ENCODE measurements at regions not wholly inside any gene's neighbourhood (a gene's known extent, or its start where the extent isn't known, plus 50 kb on each side); places are given as distances from the start of the nearest gene placed in this dataset.

DNA sequence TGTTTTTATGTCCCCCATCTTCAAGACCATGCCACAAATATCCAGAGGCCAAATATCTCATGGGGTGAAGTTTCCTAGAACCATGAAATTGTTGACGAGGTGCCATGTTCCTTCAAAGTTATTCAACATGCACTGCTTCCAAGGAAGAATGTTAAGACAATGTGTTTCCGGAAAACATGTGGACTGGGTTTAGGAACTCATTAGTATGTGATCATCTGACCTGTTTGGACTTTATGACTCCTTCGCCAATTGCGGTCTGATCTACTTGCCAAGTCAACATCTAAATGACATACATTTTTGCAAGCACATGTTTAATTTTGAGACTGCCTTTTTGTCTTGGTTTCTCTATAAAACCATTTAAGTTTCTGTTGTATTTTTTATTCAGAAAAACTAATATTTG, 234.8 kb downstream of the MAF start:
- no peak for TF ChIP-seq CTCF (conservative IDR thresholded peaks at IDR 0.05)
- Mint-ChIP-seq H3K36me3 (ENCODE audit: low read depth) (no peaks in the 10 kb centered on the region), H3K4me1 (no peaks in the 10 kb centered on the region), H3K9me3 (peaks cover 4% of the 10 kb centered on the region), H3K27me3 (ENCODE audit: low read depth) (peaks cover 22% of the 10 kb centered on the region), H3K4me3 (no peak overlapping the region), H3K27ac (ENCODE audit: unreplicated experiment) (no peak overlapping the region)
- no peak for DNase-seq (ENCODE audit: low read depth, low spot score)

DNA sequence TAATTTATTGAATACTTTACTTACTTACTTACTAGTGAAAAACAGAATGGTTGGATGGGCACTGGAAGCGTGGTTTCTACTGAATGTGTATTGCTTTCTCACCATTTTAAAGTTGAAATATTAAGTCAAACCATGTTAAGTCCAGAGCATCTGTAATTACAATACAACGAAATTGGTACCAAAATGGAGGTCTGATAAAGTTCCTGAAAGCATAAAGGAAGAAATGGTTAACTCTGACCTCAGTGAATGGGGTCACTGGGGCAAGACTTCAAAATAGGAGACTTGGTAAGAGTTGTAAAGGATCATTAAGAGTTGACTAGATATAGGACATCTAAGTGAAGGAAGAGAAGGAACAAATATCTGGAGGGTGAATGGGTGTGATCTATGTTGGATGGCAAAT, 237.1 kb downstream of the MAF start:
- no peak for DNase-seq (ENCODE audit: low read depth, low spot score)
- Mint-ChIP-seq H3K27me3 (ENCODE audit: low read depth) (peaks cover 22% of the 10 kb centered on the region), H3K9me3 (peaks cover 4% of the 10 kb centered on the region), H3K4me3 (no peak overlapping the region), H3K27ac (ENCODE audit: unreplicated experiment) (no peak overlapping the region), H3K4me1 (no peaks in the 10 kb centered on the region), H3K36me3 (ENCODE audit: low read depth) (no peaks in the 10 kb centered on the region)
- TF ChIP-seq CTCF (conservative IDR thresholded peaks at IDR 0.05): no peak

DNA sequence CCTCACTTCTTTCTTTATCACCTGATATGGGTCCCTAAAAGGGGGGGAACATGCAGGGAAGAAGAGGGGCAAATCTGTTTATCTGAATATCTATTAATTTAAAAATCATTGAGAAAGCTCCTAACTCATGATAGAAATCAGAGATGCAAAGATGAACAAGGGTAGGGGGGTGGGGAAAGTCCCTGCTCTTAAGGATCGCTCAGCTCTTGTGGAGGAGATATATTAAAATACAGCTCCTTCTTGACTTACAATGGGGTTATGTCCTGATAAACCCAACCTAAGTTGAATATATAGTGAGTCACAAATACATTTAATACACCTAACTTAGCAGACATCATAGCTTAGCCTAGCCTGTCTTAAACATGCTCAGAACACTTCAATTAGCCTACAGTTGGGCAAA, 237.5 kb downstream of the MAF start:
- Mint-ChIP-seq H3K4me3 (no peak overlapping the region), H3K9me3 (peaks cover 4% of the 10 kb centered on the region), H3K4me1 (no peaks in the 10 kb centered on the region), H3K36me3 (ENCODE audit: low read depth) (no peaks in the 10 kb centered on the region), H3K27me3 (ENCODE audit: low read depth) (peaks cover 22% of the 10 kb centered on the region), H3K27ac (ENCODE audit: unreplicated experiment) (no peak overlapping the region)
- no peak for TF ChIP-seq CTCF (conservative IDR thresholded peaks at IDR 0.05)
- no peak for DNase-seq (ENCODE audit: low read depth, low spot score)

DNA sequence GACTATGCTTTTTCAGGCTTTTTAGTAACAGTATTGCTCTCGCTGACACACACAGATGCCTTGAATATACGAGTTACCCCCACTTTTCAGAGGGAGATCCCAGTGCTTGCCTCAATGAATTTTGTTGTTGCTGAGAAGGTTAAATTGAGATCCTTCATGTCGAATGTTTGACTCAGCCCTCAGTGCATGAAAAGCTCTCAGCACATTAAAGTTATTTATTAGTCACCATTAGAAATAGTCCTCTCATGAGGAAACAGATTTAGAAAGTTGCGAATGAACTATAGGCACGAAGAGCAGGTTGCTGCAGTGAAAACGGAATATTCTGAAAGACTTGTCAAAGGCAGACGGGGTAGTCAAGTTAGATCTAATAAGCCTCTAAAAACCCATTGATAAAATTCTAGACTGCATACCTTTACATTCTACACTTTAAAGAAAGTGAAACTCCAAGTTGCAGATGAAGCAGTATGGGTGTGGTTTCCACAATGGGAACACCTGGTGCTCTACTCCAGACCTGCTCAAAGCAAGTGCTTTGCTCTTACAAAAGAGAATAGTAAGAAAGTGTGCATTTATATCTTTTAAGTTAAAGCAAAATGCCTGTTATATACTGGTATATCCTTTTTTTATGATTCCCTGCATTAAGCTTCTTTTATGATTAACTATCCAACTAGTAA, 238.1 kb downstream of the MAF start:
- Mint-ChIP-seq H3K27me3 (ENCODE audit: low read depth) (peaks cover 22% of the 10 kb centered on the region), H3K4me1 (no peaks in the 10 kb centered on the region), H3K36me3 (ENCODE audit: low read depth) (no peaks in the 10 kb centered on the region), H3K27ac (ENCODE audit: unreplicated experiment) (no peak overlapping the region), H3K9me3 (peaks cover 4% of the 10 kb centered on the region), H3K4me3 (no peak overlapping the region)
- no peak for DNase-seq (ENCODE audit: low read depth, low spot score)
- TF ChIP-seq CTCF (conservative IDR thresholded peaks at IDR 0.05): no peak

- H3K9me3 Mint-ChIP-seq: peaks cover 4% of the 10 kb centered on the region
- H3K4me1 Mint-ChIP-seq: no peaks in the 10 kb centered on the region
- no peak overlapping the region for H3K4me3 Mint-ChIP-seq
- peaks cover 22% of the 10 kb centered on the region for H3K27me3 Mint-ChIP-seq (ENCODE audit: low read depth)
- no peak for TF ChIP-seq CTCF (conservative IDR thresholded peaks at IDR 0.05)
- no peaks in the 10 kb centered on the region for H3K36me3 Mint-ChIP-seq (ENCODE audit: low read depth)
- H3K27ac Mint-ChIP-seq (ENCODE audit: unreplicated experiment): no peak overlapping the region
- no peak for DNase-seq (ENCODE audit: low read depth, low spot score)
Measured at GRCh38 chr16:79361132-79361751, 239.3 kb downstream of the MAF start.
